ENCODE measurements at regions not wholly inside any gene's neighbourhood (a gene's known extent, or its start where the extent isn't known, plus 50 kb on each side); places are given as distances from the start of the nearest gene placed in this dataset.

GRCh38 chr13:106118996-106119395 lies 416.5 kb downstream of the EFNB2 start:
- Mint-ChIP-seq H3K4me3 (no peak overlapping the region), H3K27ac (no peak overlapping the region), H3K9me3 (ENCODE audit: low read depth) (no peaks in the 10 kb centered on the region), H3K4me1 (ENCODE audit: low read depth) (no peaks in the 10 kb centered on the region), H3K36me3 (no peaks in the 10 kb centered on the region), H3K27me3 (peaks cover 3% of the 10 kb centered on the region)

- H3K27ac Mint-ChIP-seq: no peak overlapping the region
- H3K36me3 Mint-ChIP-seq: no peaks in the 10 kb centered on the region
- H3K27me3 Mint-ChIP-seq: peaks cover 3% of the 10 kb centered on the region
- H3K4me3 Mint-ChIP-seq: no peak overlapping the region
- H3K9me3 Mint-ChIP-seq (ENCODE audit: low read depth): no peaks in the 10 kb centered on the region
- H3K4me1 Mint-ChIP-seq (ENCODE audit: low read depth): no peaks in the 10 kb centered on the region
Measured at GRCh38 chr13:106118050-106118449, 417.4 kb downstream of the EFNB2 start.

GRCh38 chr13:106117640-106118039 lies 417.8 kb downstream of the EFNB2 start:
- Mint-ChIP-seq H3K27ac (no peak overlapping the region), H3K9me3 (ENCODE audit: low read depth) (no peaks in the 10 kb centered on the region), H3K4me1 (ENCODE audit: low read depth) (no peaks in the 10 kb centered on the region), H3K36me3 (no peaks in the 10 kb centered on the region), H3K4me3 (no peak overlapping the region), H3K27me3 (peaks cover 3% of the 10 kb centered on the region)

- Mint-ChIP-seq H3K27ac (no peak overlapping the region), H3K4me3 (no peak overlapping the region), H3K4me1 (ENCODE audit: low read depth) (no peaks in the 10 kb centered on the region), H3K9me3 (ENCODE audit: low read depth) (no peaks in the 10 kb centered on the region), H3K36me3 (no peaks in the 10 kb centered on the region), H3K27me3 (peaks cover 3% of the 10 kb centered on the region)
Measured at GRCh38 chr13:106117035-106117434, 418.4 kb downstream of the EFNB2 start.

DNA sequence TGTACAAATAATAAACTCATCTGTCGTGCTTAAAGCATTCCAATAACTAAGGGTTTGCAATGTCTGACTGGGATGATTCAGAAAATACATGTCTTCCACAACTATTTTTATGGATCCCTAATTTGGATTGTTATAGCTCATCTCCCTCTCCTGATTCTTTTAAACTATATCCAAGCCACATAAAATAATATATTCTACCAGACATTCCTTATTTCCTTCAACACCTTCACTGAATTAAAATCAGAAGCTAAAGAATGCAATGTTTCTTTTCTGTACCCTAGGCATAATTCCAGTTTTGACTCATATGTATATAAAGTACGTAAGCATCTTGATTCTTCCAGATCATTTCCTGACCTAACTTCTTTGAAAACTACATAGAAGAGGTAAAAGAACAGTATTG lies 420.4 kb downstream of the EFNB2 start:
- H3K9me3 Mint-ChIP-seq (ENCODE audit: low read depth): no peaks in the 10 kb centered on the region
- H3K4me3 Mint-ChIP-seq: no peak overlapping the region
- no peak overlapping the region for H3K27ac Mint-ChIP-seq
- no peaks in the 10 kb centered on the region for H3K4me1 Mint-ChIP-seq (ENCODE audit: low read depth)
- no peaks in the 10 kb centered on the region for H3K36me3 Mint-ChIP-seq
- H3K27me3 Mint-ChIP-seq: peaks cover under 1% of the 10 kb centered on the region

DNA sequence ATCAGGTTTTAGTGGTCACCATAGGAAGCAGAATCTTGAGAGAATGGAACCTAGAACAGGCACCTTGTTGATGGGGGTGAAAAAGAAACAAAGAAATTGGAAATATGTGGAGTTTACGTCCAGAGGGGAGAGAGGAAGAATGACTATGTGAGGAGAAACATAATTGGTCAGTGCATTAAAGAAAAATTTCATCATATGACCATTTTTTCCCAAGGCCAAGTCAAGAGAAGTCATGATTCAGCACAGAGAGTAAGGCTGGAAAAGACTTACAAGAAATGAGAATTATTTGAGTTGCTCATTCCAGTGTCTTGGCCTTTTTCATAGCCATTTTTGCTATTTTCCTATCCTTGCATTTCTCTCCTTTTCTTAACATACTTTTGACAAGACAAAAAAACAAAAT lies 421.7 kb downstream of the EFNB2 start:
- Mint-ChIP-seq H3K9me3 (ENCODE audit: low read depth) (no peaks in the 10 kb centered on the region), H3K27me3 (no peaks in the 10 kb centered on the region), H3K27ac (no peak overlapping the region), H3K36me3 (no peaks in the 10 kb centered on the region), H3K4me3 (no peak overlapping the region), H3K4me1 (ENCODE audit: low read depth) (no peaks in the 10 kb centered on the region)

GRCh38 chr13:106112191-106112590 lies 423.3 kb downstream of the EFNB2 start:
- Mint-ChIP-seq H3K36me3 (no peaks in the 10 kb centered on the region), H3K9me3 (ENCODE audit: low read depth) (no peaks in the 10 kb centered on the region), H3K27ac (no peak overlapping the region), H3K27me3 (no peaks in the 10 kb centered on the region), H3K4me1 (ENCODE audit: low read depth) (no peaks in the 10 kb centered on the region), H3K4me3 (no peak overlapping the region)

- H3K36me3 Mint-ChIP-seq: no peaks in the 10 kb centered on the region
- no peaks in the 10 kb centered on the region for H3K9me3 Mint-ChIP-seq (ENCODE audit: low read depth)
- no peak overlapping the region for H3K4me3 Mint-ChIP-seq
- no peaks in the 10 kb centered on the region for H3K4me1 Mint-ChIP-seq (ENCODE audit: low read depth)
- H3K27me3 Mint-ChIP-seq: no peaks in the 10 kb centered on the region
- H3K27ac Mint-ChIP-seq: no peak overlapping the region
Measured at GRCh38 chr13:106110241-106110855, 425.1 kb downstream of the EFNB2 start.

GRCh38 chr13:106109391-106109791 lies 426.1 kb downstream of the EFNB2 start:
- Mint-ChIP-seq H3K4me3 (no peak overlapping the region), H3K9me3 (ENCODE audit: low read depth) (no peaks in the 10 kb centered on the region), H3K27ac (no peak overlapping the region)

DNA sequence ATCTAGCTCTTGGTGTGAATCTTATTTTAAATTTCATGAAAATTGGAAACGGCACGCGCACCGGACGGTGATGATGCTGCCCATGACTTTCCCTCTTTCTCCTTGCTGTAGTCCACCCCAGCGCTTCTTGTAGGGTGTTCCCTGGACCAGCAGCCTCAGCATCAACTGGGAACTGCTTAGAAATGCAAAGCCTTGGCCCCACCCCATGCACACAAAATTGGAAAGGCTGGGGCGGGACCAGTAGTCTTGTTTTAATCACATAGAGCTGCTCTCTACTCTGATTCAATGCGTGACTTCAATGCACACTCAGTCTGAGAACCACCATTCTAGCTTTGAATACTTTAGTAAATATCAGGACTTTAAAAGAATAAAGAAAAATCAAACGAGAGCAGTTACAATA lies 427.1 kb downstream of the EFNB2 start:
- Mint-ChIP-seq H3K27me3 (no peaks in the 10 kb centered on the region), H3K36me3 (no peaks in the 10 kb centered on the region), H3K27ac (no peak overlapping the region), H3K4me1 (ENCODE audit: low read depth) (no peaks in the 10 kb centered on the region), H3K4me3 (no peak overlapping the region), H3K9me3 (ENCODE audit: low read depth) (no peaks in the 10 kb centered on the region)

More at GRCh38 chr13:106109391-106109791, 426.1 kb downstream of the EFNB2 start:
- Mint-ChIP-seq H3K36me3 (no peaks in the 10 kb centered on the region), H3K27me3 (no peaks in the 10 kb centered on the region), H3K4me1 (ENCODE audit: low read depth) (no peaks in the 10 kb centered on the region)

DNA sequence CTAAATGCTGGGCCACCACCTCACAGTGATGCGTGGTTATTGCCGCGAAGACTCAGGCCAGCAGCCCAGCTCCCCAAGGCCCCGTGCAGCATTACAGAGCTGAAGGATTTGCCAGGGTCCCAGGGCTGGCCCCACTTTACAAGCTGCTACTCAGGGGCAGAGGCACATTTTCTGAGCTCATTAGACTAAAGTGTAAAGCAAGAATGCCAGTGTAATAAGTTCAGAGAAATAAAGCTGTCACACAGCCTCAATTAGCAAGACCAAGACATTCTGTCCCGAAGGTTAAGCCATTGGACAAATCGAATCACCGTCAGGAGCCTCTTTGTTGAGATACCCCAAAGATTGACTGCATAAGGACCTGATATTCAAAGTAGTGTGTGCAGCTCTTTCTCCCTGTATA lies 428.4 kb downstream of the EFNB2 start:
- Mint-ChIP-seq H3K4me3 (no peak overlapping the region), H3K9me3 (ENCODE audit: low read depth) (no peaks in the 10 kb centered on the region), H3K4me1 (ENCODE audit: low read depth) (no peaks in the 10 kb centered on the region), H3K27me3 (no peaks in the 10 kb centered on the region), H3K36me3 (no peaks in the 10 kb centered on the region), H3K27ac (no peak overlapping the region)

DNA sequence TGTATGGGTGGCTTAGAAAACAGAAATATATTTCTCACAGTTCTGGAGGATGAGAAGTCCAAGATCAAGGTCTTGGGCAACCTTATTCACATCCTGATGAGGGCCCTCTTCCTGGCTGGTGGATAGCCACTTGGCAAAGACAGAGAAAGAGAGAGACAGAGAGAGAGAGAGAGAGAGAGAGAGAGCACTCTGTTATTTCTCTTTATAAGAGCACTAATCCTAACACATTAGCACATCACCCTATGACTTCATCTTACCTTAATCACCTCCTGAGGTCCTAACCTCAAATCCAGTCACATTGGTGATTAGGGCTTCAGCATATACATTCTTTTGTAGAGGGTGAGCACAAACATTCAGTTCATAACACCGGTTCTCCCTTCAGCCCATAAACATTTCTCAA lies 430.3 kb downstream of the EFNB2 start:
- no peaks in the 10 kb centered on the region for H3K9me3 Mint-ChIP-seq (ENCODE audit: low read depth)
- no peak overlapping the region for H3K27ac Mint-ChIP-seq
- H3K27me3 Mint-ChIP-seq: no peaks in the 10 kb centered on the region
- H3K36me3 Mint-ChIP-seq: no peaks in the 10 kb centered on the region
- no peaks in the 10 kb centered on the region for H3K4me1 Mint-ChIP-seq (ENCODE audit: low read depth)
- H3K4me3 Mint-ChIP-seq: no peak overlapping the region

GRCh38 chr13:106104281-106104901 lies 431.1 kb downstream of the EFNB2 start:
- H3K4me1 Mint-ChIP-seq (ENCODE audit: low read depth): no peaks in the 10 kb centered on the region
- no peak overlapping the region for H3K27ac Mint-ChIP-seq

DNA sequence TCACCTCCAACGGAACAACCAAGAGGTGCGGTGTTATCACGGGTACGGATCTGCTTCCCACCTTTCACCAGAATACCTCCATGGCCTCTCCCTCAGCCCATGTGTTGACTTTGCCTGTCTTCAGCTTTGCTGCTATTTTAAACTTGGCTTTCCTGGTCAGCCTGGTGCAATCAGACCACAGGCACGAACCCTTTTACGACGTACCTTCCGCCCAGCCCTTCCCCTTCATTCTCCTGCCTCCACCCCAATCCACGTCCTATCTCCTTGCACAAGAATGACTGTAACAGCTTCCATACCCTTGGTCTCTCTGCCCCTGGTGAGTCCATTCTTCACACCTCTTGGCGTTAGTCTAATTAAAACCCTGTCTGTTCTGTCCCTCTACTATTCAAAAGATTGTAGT lies 431.7 kb downstream of the EFNB2 start:
- Mint-ChIP-seq H3K27me3 (no peaks in the 10 kb centered on the region), H3K27ac (no peak overlapping the region), H3K4me1 (ENCODE audit: low read depth) (no peaks in the 10 kb centered on the region), H3K9me3 (ENCODE audit: low read depth) (no peaks in the 10 kb centered on the region), H3K36me3 (no peaks in the 10 kb centered on the region), H3K4me3 (no peak overlapping the region)

More at GRCh38 chr13:106104281-106104901, 431.1 kb downstream of the EFNB2 start:
- Mint-ChIP-seq H3K36me3 (no peaks in the 10 kb centered on the region), H3K9me3 (ENCODE audit: low read depth) (no peaks in the 10 kb centered on the region), H3K4me3 (no peak overlapping the region), H3K27me3 (no peaks in the 10 kb centered on the region)

GRCh38 chr13:106102786-106103185 lies 432.7 kb downstream of the EFNB2 start:
- H3K4me1 Mint-ChIP-seq (ENCODE audit: low read depth): no peaks in the 10 kb centered on the region
- no peaks in the 10 kb centered on the region for H3K27me3 Mint-ChIP-seq
- H3K36me3 Mint-ChIP-seq: no peaks in the 10 kb centered on the region
- H3K27ac Mint-ChIP-seq: no peak overlapping the region
- no peak overlapping the region for H3K4me3 Mint-ChIP-seq
- H3K9me3 Mint-ChIP-seq (ENCODE audit: low read depth): no peaks in the 10 kb centered on the region

DNA sequence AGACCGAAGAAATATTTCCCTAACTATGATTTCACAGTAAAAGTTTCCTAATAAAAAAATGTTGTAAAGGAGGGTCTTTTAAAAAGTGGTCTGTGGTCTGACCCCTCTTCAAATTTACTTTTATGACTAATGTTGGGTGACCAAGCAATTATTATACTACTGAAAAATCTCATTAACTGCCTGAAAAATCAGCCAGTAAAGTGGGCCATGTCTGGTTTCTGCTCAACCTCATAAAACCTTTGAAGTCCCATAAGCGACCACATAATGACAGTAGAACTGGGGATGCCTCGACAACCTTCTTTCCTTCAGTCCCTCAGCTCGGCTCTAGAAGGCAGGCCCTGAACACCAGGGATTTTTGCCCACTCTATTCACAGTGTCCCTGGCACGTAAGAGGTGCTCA lies 434.3 kb downstream of the EFNB2 start:
- no peak overlapping the region for H3K27ac Mint-ChIP-seq
- H3K4me1 Mint-ChIP-seq (ENCODE audit: low read depth): no peaks in the 10 kb centered on the region
- H3K4me3 Mint-ChIP-seq: no peak overlapping the region
- H3K9me3 Mint-ChIP-seq (ENCODE audit: low read depth): no peaks in the 10 kb centered on the region
- no peaks in the 10 kb centered on the region for H3K36me3 Mint-ChIP-seq
- no peaks in the 10 kb centered on the region for H3K27me3 Mint-ChIP-seq
